ENCODE measurements at regions not wholly inside any gene's neighbourhood (a gene's known extent, or its start where the extent isn't known, plus 50 kb on each side); places are given as distances from the start of the nearest gene placed in this dataset.

DNA sequence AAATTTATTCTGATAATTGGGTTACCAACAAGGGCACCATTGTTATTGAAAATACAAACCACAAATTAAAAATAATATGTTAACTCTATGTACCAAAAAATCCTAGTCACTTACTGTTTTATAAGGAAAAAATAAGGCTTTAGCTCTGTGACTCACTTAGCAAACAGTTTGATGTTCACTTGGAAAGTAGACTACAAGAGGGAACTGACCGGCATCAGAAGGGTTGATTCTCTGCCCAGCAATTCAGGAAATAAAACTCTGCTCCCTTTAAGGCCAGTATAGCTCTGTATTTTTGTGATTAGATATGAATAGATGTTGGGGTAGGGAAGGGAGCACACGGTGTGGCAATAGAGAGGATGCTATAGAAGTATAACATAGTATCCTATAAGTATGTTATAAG, 671.3 kb downstream of the LRRC70 start (continued):
- TF ChIP-seq JUND (IDR thresholded peaks at IDR 0.05; ENCODE audit: borderline replicate concordance, low read depth, low read length) (no peak), JUND (tag; IDR thresholded peaks at IDR 0.05; ENCODE audit: borderline replicate concordance, low read depth, low read length) (no peak), ZNF217 (CRISPR knock-in tag; IDR thresholded peaks at IDR 0.05) (no peak), SUPT5H (IDR thresholded peaks at IDR 0.05) (no peak), HCFC1 (IDR thresholded peaks at IDR 0.05; ENCODE audit: low read depth, low read length) (no peak), MTF1 (CRISPR knock-in tag; IDR thresholded peaks at IDR 0.05; ENCODE audit: borderline replicate concordance) (no peak)

DNA sequence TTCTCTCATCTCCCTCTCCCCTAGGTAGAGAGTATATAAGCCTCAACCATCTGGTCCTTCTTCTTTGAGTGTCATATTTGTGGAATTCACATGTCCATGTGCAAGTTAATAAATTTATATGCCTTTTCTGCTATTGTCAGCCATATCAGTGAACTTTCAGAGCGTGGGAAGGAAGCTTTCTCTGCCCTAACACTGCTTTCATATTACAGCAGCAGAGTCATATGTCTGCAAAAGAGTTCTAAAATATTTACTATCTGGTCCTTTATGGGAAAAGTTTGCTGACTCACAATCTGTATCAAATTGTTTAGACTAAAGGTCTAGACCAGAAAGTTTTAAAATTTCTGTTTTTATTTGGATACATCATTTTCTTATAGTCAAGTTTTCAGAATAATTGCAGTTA, 669.0 kb downstream of the LRRC70 start:
- Histone ChIP-seq H3K36me3 (ENCODE audit: control insufficient read depth, insufficient read depth, low read length) (no peaks in the 10 kb centered on the region), H3K27me3 (ENCODE audit: control insufficient read depth in 2 of 2, insufficient read depth in 2 of 2, low read length in 2 of 2) (no peaks in the 10 kb centered on the region), H3K27ac (ENCODE audit: extremely low read depth, low read depth, low read length) (no peak overlapping the region), H3K79me2 (ENCODE audit: control insufficient read depth, insufficient read depth, low read length) (no peaks in the 10 kb centered on the region), H3K9me1 (ENCODE audit: control insufficient read depth, insufficient read depth, low read length) (no peaks in the 10 kb centered on the region), H3K4me1 (replicated peaks in 1 of 2; ENCODE audit: control insufficient read depth in 2 of 2, insufficient read depth in 2 of 2, low read length in 2 of 2) (no peaks in the 10 kb centered on the region), H3K9ac (ENCODE audit: insufficient read depth in 1 of 2, low read depth in 2 of 2, low read length in 2 of 2) (no peak overlapping the region), H3K4me2 (ENCODE audit: insufficient read depth, low read length) (no peak overlapping the region), H3K9me3 (replicated peaks; ENCODE audit: control insufficient read depth, insufficient read depth, low read depth, low read length) (no peaks in the 10 kb centered on the region), H4K20me1 (replicated peaks; ENCODE audit: control insufficient read depth, insufficient read depth, low read length) (no peaks in the 10 kb centered on the region), H3K4me3 (no peak overlapping the region), H2AFZ (ENCODE audit: low read depth, low read length) (no peak overlapping the region)
- in situ Hi-C loops (cut with MboI) (no loop called here), intact Hi-C loops (cut with micrococcal nuclease) (no loop called here)
- 0% methylated on average over 1 of the region's 1 CpG for WGBS (ENCODE audit: insufficient coverage, low coverage, missing lambda C conversion rate)
- ATAC-seq (no peak), DNase-seq (ENCODE audit: extremely low read depth in 1 of 4, low spot score in 3 of 4) (no peak), FAIRE-seq (no peak)
- POLR2A ChIA-PET = no interaction called here
- TF ChIP-seq NFIC (IDR thresholded peaks at IDR 0.05) (no peak), ZNF785 (CRISPR knock-in tag; IDR thresholded peaks at IDR 0.05) (no peak), ZNF311 (CRISPR knock-in tag; IDR thresholded peaks at IDR 0.05) (no peak), ILK (tag; IDR thresholded peaks at IDR 0.05; ENCODE audit: borderline replicate concordance, low read depth) (no peak), TRIM24 (IDR thresholded peaks at IDR 0.05) (no peak), FOXA1 (IDR thresholded peaks at IDR 0.05; ENCODE audit: borderline replicate concordance) (no peak), HDAC8 (tag; IDR thresholded peaks at IDR 0.05) (no peak), POLR2AphosphoS2 (IDR thresholded peaks at IDR 0.05; ENCODE audit: low read length) (no peak), GTF2E2 (tag; IDR thresholded peaks at IDR 0.05) (no peak), ZNF165 (CRISPR knock-in tag; IDR thresholded peaks at IDR 0.05; ENCODE audit: borderline replicate concordance) (no peak)
- CTCF ChIA-PET (ENCODE audit: low intra/inter-chr PET ratio) = no interaction called here
- BruUV-seq (replicated peaks) = no TSS peak

Measured in K562 (cell line).